ENCODE measurements at regions not wholly inside any gene's neighbourhood (a gene's known extent, or its start where the extent isn't known, plus 50 kb on each side); places are given as distances from the start of the nearest gene placed in this dataset.

DNA sequence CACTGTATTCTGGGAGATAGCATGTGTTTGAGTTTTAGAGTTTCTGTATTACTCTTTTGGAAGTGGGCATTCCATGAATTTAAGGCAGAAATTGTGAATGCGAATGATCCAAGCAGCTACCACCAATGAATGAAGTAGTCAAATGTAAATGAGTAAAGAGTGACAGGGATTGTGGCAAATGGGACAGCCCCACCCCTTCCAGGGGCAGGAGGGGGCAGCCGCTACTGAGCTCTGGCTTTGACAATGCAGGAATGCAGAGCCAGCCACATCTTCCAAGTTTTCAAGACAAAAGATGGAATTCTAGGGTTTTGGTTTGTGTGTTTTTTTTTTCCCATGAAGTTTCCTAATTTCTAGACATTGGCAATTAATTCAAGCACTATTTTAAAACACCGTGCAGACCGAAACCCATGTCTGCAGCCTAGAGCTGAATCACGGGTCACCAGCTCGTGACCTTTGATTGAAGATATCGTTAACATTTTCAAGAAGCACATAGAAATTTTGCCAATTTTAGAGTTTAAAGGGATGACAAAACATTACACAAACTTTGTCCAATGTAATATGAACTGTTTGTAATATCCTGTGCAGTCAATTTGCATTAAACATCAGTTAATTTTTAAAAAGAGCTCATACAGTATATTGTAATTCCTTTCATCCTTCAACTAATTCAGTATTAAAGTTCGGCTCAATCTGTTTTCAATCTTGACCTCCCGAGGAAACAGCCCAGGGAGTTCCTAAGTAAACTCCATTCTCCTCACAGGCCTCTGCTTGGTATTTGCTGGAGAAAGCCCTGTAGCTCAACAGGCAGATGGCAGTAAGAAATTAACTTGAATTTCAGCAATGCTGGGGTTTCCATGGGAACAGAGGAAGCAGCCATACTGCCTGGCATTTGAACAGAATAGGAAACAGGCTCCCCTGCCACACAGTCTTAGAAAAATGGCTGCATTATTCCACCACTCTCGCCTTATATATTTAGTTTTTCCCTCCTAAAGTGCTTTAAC, 83.4 kb downstream of the UCHL1 start:
- Mint-ChIP-seq H3K4me3 (no peak overlapping the region), H3K9me3 (no peaks in the 10 kb centered on the region), H3K27ac (peak overlapping the region; percentile 75 to 95 (median 90)), H3K4me1 (peaks cover 14% of the 10 kb centered on the region), H3K36me3 (ENCODE audit: low read depth) (no peaks in the 10 kb centered on the region), H3K27me3 (ENCODE audit: low read depth) (no peaks in the 10 kb centered on the region)
- TF ChIP-seq, protein P1, sequence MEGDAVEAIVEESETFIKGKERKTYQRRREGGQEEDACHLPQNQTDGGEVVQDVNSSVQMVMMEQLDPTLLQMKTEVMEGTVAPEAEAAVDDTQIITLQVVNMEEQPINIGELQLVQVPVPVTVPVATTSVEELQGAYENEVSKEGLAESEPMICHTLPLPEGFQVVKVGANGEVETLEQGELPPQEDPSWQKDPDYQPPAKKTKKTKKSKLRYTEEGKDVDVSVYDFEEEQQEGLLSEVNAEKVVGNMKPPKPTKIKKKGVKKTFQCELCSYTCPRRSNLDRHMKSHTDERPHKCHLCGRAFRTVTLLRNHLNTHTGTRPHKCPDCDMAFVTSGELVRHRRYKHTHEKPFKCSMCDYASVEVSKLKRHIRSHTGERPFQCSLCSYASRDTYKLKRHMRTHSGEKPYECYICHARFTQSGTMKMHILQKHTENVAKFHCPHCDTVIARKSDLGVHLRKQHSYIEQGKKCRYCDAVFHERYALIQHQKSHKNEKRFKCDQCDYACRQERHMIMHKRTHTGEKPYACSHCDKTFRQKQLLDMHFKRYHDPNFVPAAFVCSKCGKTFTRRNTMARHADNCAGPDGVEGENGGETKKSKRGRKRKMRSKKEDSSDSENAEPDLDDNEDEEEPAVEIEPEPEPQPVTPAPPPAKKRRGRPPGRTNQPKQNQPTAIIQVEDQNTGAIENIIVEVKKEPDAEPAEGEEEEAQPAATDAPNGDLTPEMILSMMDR (IDR thresholded peaks at IDR 0.05; ENCODE audit: unreplicated experiment in 3 of 3): peak in 1 of 3 experiments; percentile 28

GRCh38 chr4:41346306-41347061, 89.8 kb downstream of the UCHL1 start:
- Mint-ChIP-seq H3K9me3 (peaks cover 18% of the 10 kb centered on the region), H3K27ac (peak overlapping the region in 2 of 3 experiments; percentile 29 to 82), H3K4me3 (no peak overlapping the region), H3K36me3 (ENCODE audit: low read depth) (peaks cover 4% of the 10 kb centered on the region), H3K4me1 (peaks cover 9% of the 10 kb centered on the region), H3K27me3 (ENCODE audit: low read depth) (no peaks in the 10 kb centered on the region)
- TF ChIP-seq, protein P1 (IDR thresholded peaks at IDR 0.05; ENCODE audit: unreplicated experiment in 3 of 3): no peak

DNA sequence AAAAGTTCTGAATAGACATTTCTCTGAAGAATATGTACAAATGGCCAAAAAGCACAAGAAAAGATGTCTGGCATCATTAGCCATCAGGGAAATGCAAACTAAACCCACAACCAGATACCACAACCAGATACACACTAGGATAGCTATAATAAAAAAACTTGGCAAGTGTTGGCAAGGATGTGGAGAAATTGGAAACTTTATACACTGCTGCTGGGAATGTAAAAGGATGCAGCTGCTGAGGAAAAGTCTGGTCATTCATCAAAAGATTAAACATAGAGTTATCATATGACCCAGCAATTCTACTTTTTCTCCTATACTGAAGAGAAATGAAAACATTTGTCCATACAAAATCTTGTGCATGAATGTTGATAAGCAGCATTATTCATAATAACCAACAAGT, 92.3 kb downstream of the UCHL1 start:
- H3K27me3 Mint-ChIP-seq (ENCODE audit: low read depth): no peaks in the 10 kb centered on the region
- H3K27ac Mint-ChIP-seq: peak overlapping the region in 2 of 3 experiments; percentile 52 to 60
- H3K4me3 Mint-ChIP-seq: no peak overlapping the region
- H3K36me3 Mint-ChIP-seq (ENCODE audit: low read depth): peaks cover 4% of the 10 kb centered on the region
- TF ChIP-seq, protein P1 (IDR thresholded peaks at IDR 0.05; ENCODE audit: unreplicated experiment in 3 of 3): no peak
- peaks cover 9% of the 10 kb centered on the region for H3K4me1 Mint-ChIP-seq
- H3K9me3 Mint-ChIP-seq: peaks cover 35% of the 10 kb centered on the region

DNA sequence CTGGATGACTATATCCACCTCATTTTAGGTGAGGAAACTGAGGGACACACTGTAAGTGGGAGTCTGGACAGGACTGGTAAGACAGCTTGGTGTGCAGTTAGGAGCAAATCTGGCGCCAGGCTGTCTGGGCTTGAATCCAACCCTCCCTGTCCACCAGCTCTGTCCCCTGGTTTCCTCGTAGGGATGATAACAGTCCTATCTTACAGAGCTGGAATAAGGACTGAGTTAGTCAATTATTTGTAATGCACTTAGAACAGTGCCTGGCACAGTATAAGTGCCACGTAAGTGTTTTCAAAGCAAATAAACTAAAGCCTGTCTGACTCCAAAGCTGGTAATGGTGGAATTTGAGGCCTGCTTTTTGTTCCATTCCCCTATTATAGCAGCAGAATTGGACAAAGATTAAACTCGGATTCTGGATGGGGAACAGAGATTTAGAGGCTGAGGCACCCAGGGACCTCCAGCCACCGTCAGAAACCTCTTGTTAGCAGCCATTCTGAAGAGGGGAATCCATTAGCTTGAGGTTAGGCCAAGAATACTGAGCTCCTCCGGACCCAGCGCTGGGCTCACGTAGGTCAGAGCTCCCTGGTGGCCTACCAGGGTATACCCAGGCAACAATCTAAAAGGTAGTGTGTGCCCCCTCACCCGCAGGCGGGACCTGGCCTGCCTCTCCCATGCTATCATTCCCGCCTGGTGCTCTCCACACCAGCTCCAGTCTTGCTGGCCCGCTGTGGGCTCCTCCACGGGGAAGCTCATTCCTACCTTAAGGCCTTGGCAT, 102.1 kb downstream of the UCHL1 start:
- Mint-ChIP-seq H3K4me3 (peak overlapping the region; percentile 73 to 81 (median 78)), H3K4me1 (peaks cover 24% of the 10 kb centered on the region), H3K36me3 (ENCODE audit: low read depth) (no peaks in the 10 kb centered on the region), H3K27me3 (ENCODE audit: low read depth) (peaks cover 46% of the 10 kb centered on the region), H3K27ac (peak overlapping the region in 2 of 3 experiments; percentile 31 to 36), H3K9me3 (peaks cover 7% of the 10 kb centered on the region)
- TF ChIP-seq, protein P1 (IDR thresholded peaks at IDR 0.05; ENCODE audit: unreplicated experiment in 3 of 3): peak in 1 of 3 experiments; percentile 9

GRCh38 chr4:41359422-41359775, 102.7 kb downstream of the UCHL1 start:
- peaks cover 28% of the 10 kb centered on the region for H3K4me1 Mint-ChIP-seq
- H3K27ac Mint-ChIP-seq: peak overlapping the region in 2 of 3 experiments; percentile 31 to 36
- TF ChIP-seq, protein P1 (IDR thresholded peaks at IDR 0.05; ENCODE audit: unreplicated experiment in 3 of 3): no peak
- H3K4me3 Mint-ChIP-seq: peak overlapping the region; percentile 73 to 81 (median 78)
- H3K9me3 Mint-ChIP-seq: peaks cover 4% of the 10 kb centered on the region
- H3K36me3 Mint-ChIP-seq (ENCODE audit: low read depth): no peaks in the 10 kb centered on the region
- peaks cover 46% of the 10 kb centered on the region for H3K27me3 Mint-ChIP-seq (ENCODE audit: low read depth)
